Lung (tissue), 11 donors: ENCODE measurements at regions not wholly inside any gene's neighbourhood (a gene's known extent, or its start where the extent isn't known, plus 50 kb on each side); places are given as distances from the start of the nearest gene placed in this dataset.

Experiments
- ATAC-seq: fragments of 200-7000 bp; cut with Tn5 transposase; one replicate; pipeline ENCODE4 v1.9.1; 2020; ENCODE audit warnings: moderate number of reproducible peaks; ENCODE audit not compliant: insufficient read depth, low FRiP score
- DNase-seq, 3 donors: peaks; one replicate each; pipeline ENCODE4 v3.0.0-alpha.2; 2013 to 2017
- H3K27ac ChIP-seq, 2 donors: one replicate each; pipeline ENCODE4 v1.5.1; 2013; ENCODE audit warnings: mild to moderate bottlenecking in 2 of 2, moderate library complexity in 2 of 2, control low read depth in 1 of 2, inconsistent platforms in 1 of 2, low read depth in 1 of 2, low read length in 1 of 2
- H3K27me3 ChIP-seq, 3 donors: one replicate each; pipeline ENCODE4 v1.5.1; 2013; ENCODE audit warnings: low read length in 2 of 3; ENCODE audit not compliant: control insufficient read depth in 3 of 3, insufficient read depth in 3 of 3
- H3K36me3 ChIP-seq, 4 donors: one replicate each; pipeline ENCODE4 v1.5.1; 2013; ENCODE audit warnings: low read length in 4 of 4, mild to moderate bottlenecking in 1 of 4, moderate library complexity in 1 of 4; ENCODE audit not compliant: control insufficient read depth in 4 of 4, insufficient read depth in 4 of 4
- H3K4me1 ChIP-seq, 5 donors: one replicate each; pipeline ENCODE4 v1.5.1; 2013; ENCODE audit warnings: low read length in 5 of 5, mild to moderate bottlenecking in 2 of 5, moderate library complexity in 1 of 5; ENCODE audit not compliant: control insufficient read depth in 5 of 5, insufficient read depth in 5 of 5
- H3K4me3 ChIP-seq: one replicate; pipeline ENCODE4 v1.5.1; 2013; ENCODE audit warnings: mild to moderate bottlenecking, control low read depth, moderate library complexity
- H3K9ac ChIP-seq, 2 donors: one replicate each; pipeline ENCODE4 v1.5.1; 2013; ENCODE audit warnings: low read length in 2 of 2, control low read depth in 1 of 2; ENCODE audit not compliant: insufficient read depth in 1 of 2
- H3K9me3 ChIP-seq, 4 donors: one replicate each; pipeline ENCODE4 v1.5.1; 2013; ENCODE audit warnings: low read length in 3 of 4, mild to moderate bottlenecking in 1 of 4, moderate library complexity in 1 of 4; ENCODE audit not compliant: control insufficient read depth in 4 of 4, insufficient read depth in 3 of 4
- WGBS, 2 donors: extraction: QIAGEN DNeasy Blood & Tissue Kit; methylation state at CpG; one replicate each; pipeline ENCODE4 v1.1.7; 2013; 5-methylcytosine and 5-hydroxymethylcytosine counted together
- TF ChIP-seq, protein P1 (sequence below): IDR thresholded peaks from 2 replicates; pipeline ENCODE4 v1.5.1; 2012; ENCODE audit warnings: mild to moderate bottlenecking; ENCODE audit errors: control extremely low read depth, extremely low read depth
- donor health status: control.
- donor health status: control.
- donor health status: Bipolar disorder and iron deficiency.
- donor health status: healthy.
- donor health status: DM: yes; HTN: yes; CAD: no.

GRCh38 chr13:77430377-77430951 lies 103.6 kb upstream of the MYCBP2 start:
- TF ChIP-seq, protein P1, sequence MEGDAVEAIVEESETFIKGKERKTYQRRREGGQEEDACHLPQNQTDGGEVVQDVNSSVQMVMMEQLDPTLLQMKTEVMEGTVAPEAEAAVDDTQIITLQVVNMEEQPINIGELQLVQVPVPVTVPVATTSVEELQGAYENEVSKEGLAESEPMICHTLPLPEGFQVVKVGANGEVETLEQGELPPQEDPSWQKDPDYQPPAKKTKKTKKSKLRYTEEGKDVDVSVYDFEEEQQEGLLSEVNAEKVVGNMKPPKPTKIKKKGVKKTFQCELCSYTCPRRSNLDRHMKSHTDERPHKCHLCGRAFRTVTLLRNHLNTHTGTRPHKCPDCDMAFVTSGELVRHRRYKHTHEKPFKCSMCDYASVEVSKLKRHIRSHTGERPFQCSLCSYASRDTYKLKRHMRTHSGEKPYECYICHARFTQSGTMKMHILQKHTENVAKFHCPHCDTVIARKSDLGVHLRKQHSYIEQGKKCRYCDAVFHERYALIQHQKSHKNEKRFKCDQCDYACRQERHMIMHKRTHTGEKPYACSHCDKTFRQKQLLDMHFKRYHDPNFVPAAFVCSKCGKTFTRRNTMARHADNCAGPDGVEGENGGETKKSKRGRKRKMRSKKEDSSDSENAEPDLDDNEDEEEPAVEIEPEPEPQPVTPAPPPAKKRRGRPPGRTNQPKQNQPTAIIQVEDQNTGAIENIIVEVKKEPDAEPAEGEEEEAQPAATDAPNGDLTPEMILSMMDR = no peak
- Histone ChIP-seq H3K9ac (no peak overlapping the region), H3K27ac (no peak overlapping the region), H3K36me3 (no peaks in the 10 kb centered on the region), H3K27me3 (no peaks in the 10 kb centered on the region), H3K9me3 (no peaks in the 10 kb centered on the region), H3K4me1 (no peaks in the 10 kb centered on the region), H3K4me3 (no peak overlapping the region)
- ATAC-seq (no peak), DNase-seq (no peak)
- WGBS, 2 donors = 97% methylated on average over 2 of the region's 2 CpGs

- H3K36me3 ChIP-seq = no peaks in the 10 kb centered on the region
- DNase-seq (no peak), ATAC-seq (no peak)
- H3K9ac ChIP-seq = no peak overlapping the region
- no peaks in the 10 kb centered on the region for H3K9me3 ChIP-seq
- H3K4me3 ChIP-seq = no peak overlapping the region
- no peaks in the 10 kb centered on the region for H3K4me1 ChIP-seq
- WGBS, 2 donors = 82 to 83% methylated on average over 8 of the region's 8 CpGs
- no peaks in the 10 kb centered on the region for H3K27me3 ChIP-seq
- TF ChIP-seq, protein P1 = no peak
- H3K27ac ChIP-seq = no peak overlapping the region
Measured at GRCh38 chr13:77429320-77430142, 102.6 kb upstream of the MYCBP2 start.

DNA sequence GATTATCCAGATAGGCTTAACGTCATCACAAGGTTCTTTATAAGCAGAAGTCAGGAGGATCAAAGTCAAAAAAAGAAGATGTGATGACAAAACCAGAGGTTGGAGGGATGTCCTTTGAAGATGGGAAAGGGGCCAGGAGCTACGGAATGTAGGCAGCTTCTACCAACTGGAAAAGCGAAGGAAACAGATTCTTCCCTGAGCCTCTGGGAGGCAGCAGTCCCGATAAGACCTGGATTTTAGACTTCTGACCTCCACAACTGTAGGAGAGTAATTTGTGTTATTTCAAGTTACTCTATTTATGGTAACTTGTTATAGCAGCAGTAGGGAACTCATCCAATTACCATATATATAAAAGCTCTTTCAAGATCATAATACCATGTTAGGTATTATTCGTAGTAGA lies 98.8 kb upstream of the MYCBP2 start:
- H3K36me3 ChIP-seq = no peaks in the 10 kb centered on the region
- no peaks in the 10 kb centered on the region for H3K27me3 ChIP-seq
- H3K4me1 ChIP-seq = no peaks in the 10 kb centered on the region
- TF ChIP-seq, protein P1 = no peak
- no peak overlapping the region for H3K9ac ChIP-seq
- H3K9me3 ChIP-seq = no peaks in the 10 kb centered on the region
- no peak overlapping the region for H3K4me3 ChIP-seq
- DNase-seq (no peak), ATAC-seq (no peak)
- H3K27ac ChIP-seq = no peak overlapping the region
- WGBS, 2 donors = 70 to 93% methylated on average over 5 of the region's 5 CpGs
